PC-3 (cell line): ENCODE measurements at regions not wholly inside any gene's neighbourhood (a gene's known extent, or its start where the extent isn't known, plus 50 kb on each side); places are given as distances from the start of the nearest gene placed in this dataset.

Experiments
- EZH2 ChIP-seq: fragments of 300-600 bp; sonication (generic); IDR thresholded peaks from one replicate; pipeline ENCODE4 v1.6.1; 2017; ENCODE audit warnings: antibody characterized with exemption, mild to moderate bottlenecking, low read length; ENCODE audit not compliant: unreplicated experiment
- TF ChIP-seq, protein P1 (sequence below): fragments of 300-600 bp; sonication (generic); conservative IDR thresholded peaks from 2 replicates; pipeline ENCODE4 v1.5.1; 2017; ENCODE audit warnings: antibody characterized with exemption, low read depth, mild to moderate bottlenecking, low read length

- TF ChIP-seq, protein P1, sequence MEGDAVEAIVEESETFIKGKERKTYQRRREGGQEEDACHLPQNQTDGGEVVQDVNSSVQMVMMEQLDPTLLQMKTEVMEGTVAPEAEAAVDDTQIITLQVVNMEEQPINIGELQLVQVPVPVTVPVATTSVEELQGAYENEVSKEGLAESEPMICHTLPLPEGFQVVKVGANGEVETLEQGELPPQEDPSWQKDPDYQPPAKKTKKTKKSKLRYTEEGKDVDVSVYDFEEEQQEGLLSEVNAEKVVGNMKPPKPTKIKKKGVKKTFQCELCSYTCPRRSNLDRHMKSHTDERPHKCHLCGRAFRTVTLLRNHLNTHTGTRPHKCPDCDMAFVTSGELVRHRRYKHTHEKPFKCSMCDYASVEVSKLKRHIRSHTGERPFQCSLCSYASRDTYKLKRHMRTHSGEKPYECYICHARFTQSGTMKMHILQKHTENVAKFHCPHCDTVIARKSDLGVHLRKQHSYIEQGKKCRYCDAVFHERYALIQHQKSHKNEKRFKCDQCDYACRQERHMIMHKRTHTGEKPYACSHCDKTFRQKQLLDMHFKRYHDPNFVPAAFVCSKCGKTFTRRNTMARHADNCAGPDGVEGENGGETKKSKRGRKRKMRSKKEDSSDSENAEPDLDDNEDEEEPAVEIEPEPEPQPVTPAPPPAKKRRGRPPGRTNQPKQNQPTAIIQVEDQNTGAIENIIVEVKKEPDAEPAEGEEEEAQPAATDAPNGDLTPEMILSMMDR, result no peak
- TF ChIP-seq EZH2, result no peak
These were observed 191.0 kb downstream of the KATNAL1 start for GRCh38 chr13:30116379-30116778.
